ENCODE measurements at regions not wholly inside any gene's neighbourhood (a gene's known extent, or its start where the extent isn't known, plus 50 kb on each side); places are given as distances from the start of the nearest gene placed in this dataset.
"Not testable (repeated sequence)": the region's sequence is repeated elsewhere in the genome, so short reads cannot be mapped to it uniquely, and the experiment has no call there.

GRCh38 chr11:134866981-134867675, 455.1 kb upstream of the B3GAT1 start:
- no peak for DNase-seq (ENCODE audit: low read depth)

GRCh38 chr11:134866215-134866614, 454.2 kb upstream of the B3GAT1 start:
- DNase-seq (ENCODE audit: low read depth): no peak

- DNase-seq (ENCODE audit: low read depth): no peak
These were observed 452.9 kb upstream of the B3GAT1 start for GRCh38 chr11:134864968-134865305.

DNA sequence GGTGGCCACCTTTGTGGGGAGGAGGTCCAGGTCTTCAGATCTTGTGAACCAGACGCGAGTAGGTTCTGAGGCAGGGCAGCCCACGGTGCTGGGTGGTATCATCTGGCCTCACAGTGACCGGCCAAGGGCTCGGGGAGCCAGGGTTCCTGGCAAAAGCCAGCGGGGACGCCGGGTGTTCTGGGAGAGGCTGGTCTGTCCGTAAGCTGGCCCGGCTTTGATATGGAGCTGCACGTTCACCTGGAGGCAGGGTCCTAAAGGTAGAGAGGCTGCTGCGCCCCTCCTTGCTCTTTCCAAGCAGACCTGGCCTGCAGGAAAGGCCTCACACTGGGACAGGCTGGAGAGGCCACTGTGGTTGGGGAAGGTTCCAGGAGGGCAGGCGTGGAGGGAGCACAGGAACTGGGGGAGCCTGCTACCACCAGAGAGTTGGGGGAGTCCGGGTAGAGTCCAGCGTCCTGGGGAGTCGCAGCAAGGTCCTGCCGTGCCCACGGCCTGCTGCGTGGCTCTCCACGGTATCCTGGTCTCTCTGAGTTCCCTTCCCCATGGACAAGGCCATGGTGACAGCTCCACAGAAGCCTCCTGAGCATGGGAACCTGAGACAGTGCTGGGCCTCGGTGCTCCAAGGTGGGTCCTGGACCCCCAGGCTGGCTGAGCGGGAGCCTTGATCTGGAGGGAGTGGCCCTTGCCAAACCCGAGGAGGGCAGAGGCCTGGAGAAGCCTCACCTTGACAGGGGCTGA, 452.4 kb upstream of the B3GAT1 start:
- no peak for DNase-seq (ENCODE audit: low read depth)

- DNase-seq (ENCODE audit: low read depth): no peak
These were observed 451.3 kb upstream of the B3GAT1 start for GRCh38 chr11:134863294-134863693.

- no peak for DNase-seq (ENCODE audit: low read depth)
These were observed 450.6 kb upstream of the B3GAT1 start for GRCh38 chr11:134862587-134863195.

DNA sequence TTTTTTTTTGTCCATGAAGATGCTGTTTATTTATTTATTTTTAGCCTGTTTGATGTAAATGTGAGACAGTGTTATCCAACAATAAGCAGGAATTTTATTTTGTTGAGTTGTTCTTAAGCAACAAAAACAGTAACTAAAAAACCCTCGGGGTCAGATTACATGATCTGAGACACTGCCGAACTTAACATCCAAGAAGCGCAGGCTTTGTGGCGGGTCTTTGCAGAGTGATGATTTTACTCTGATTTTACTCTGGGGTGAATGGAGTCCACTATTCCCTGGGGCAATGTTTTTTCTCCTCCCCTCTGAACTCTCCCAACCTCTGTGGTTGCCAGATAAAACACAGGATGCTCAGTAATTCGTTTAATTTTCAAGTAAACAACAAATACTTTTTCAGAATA, 450.1 kb upstream of the B3GAT1 start:
- no peak for DNase-seq (ENCODE audit: low read depth)

GRCh38 chr11:134861490-134862104, 449.6 kb upstream of the B3GAT1 start:
- DNase-seq (ENCODE audit: low read depth): no peak

DNA sequence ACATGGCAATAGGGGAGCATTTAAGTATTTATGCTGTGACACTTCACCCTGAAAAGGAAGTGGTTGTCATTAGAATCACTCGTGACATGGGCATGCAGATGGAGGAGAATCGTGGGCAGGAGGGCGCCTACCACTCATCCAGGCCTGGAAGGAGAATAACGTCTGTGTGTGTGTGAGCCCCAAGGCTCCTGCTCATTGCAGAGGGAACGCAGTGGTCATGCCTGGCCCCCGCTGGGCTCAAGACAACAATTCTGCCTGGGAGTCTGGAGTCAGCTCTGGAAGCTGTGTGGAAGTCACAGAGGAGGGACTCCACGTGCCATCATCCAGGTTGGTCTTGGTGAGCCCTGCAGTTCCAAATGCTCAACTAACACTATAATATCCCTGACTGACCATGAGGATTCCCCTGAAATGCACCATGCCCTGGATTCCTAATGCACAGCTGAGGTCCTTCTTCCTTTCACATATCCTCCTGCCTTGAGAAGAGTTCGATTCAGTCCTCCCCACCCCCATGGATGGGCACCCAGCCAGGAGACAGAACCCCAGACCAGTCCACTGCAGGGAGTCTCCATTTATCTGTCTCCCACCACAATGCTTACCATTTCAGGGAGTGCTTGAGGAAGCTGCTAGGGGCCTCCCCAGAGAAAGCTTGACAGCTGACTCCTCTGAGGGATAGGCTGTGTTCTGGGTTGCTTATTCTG, 446.9 kb upstream of the B3GAT1 start:
- DNase-seq (ENCODE audit: low read depth): no peak

DNA sequence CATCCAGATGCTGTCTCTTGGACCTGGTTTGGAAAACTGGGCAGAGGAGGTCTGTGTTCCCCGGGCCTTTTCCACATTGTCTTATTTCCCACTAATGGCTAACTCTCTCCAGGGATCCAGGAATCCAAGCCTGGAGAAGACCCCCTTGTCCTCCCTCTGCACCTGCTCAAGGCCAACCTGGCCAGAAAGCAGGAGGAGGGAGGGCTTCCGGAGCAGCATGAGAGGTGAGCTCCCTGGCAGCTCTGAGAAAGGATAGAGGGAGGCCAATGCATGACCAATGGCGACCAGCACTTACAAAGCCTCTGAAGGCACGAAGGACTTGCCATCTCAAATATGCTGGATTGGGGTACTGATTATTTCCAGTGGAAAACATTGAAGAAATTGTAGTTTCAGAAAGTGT, 445.0 kb upstream of the B3GAT1 start:
- DNase-seq (ENCODE audit: low read depth): no peak

- no peak for DNase-seq (ENCODE audit: low read depth)
These were observed 444.3 kb upstream of the B3GAT1 start for GRCh38 chr11:134856056-134856971.

DNA sequence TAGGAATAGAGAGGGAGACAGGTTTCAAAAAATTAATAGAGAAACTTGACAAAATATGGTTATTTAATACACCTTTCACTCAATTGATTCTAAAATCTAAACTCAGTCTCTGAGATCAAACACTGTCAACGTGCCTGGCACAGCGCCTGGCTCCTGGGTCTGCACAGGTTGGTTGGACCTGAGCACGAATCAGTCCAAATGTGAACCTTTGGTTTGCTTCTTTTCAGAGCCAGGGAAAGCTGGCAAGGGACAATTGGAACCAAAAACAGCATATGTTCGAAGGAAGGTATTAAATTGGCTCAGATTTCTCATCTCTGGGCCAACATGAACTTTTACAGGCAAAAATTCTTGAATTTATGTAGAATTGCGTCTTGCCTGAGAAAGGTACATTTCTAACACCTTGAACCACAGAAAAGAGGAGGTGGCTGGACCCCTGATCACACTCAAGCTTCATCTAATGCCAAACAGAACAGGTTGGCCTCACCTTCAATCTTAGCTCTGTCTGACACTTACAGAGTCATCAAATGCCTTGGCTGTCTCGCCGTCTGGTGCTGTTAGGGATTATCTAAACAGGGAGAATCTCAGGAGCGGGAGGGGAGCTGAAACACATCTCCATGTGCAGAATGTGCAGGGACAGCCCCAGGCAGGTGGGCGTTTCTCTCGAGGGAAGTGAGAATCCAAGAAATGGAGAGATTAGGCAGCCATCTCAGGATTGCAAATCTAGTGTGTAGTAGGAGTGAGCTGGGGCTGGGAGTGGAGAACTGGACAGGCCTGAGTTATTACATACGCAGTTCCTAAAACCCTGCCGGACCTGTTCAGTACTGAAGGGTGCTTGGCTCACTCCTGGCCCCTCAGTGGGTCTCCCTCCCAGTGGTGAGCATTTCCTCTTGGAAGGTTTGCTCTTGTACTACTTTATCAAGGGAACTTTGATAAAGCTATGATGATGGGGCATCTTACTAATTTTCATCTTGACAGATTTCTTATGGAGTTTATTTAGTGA, 442.2 kb upstream of the B3GAT1 start:
- no peak for DNase-seq (ENCODE audit: low read depth)

GRCh38 chr11:134851503-134852224, 439.6 kb upstream of the B3GAT1 start:
- not testable (repeated sequence) for DNase-seq (ENCODE audit: low read depth)

- DNase-seq (ENCODE audit: low read depth): no peak
These were observed 438.5 kb upstream of the B3GAT1 start for GRCh38 chr11:134850566-134850965.

DNA sequence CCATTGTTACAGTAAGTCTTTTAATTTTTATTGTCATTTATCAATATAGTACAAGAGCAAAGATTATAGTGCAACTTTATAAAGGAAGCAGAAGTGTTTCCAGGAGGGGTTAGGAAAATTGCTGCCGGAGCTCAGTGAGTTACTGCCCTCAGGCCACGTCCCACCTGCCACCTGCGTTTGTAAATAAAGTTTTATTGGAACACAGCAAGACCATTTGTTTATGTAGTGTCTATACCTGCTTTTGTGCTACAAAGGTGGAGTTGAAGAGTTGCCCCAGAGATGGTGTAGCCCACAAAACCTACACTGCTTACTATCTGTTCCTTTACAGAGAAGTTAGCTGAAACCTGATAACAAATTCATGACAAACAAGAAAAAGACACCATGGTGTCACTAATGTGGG, 437.8 kb upstream of the B3GAT1 start:
- no peak for DNase-seq (ENCODE audit: low read depth)

- no peak for DNase-seq (ENCODE audit: low read depth)
These were observed 435.2 kb upstream of the B3GAT1 start for GRCh38 chr11:134847083-134847715.

DNA sequence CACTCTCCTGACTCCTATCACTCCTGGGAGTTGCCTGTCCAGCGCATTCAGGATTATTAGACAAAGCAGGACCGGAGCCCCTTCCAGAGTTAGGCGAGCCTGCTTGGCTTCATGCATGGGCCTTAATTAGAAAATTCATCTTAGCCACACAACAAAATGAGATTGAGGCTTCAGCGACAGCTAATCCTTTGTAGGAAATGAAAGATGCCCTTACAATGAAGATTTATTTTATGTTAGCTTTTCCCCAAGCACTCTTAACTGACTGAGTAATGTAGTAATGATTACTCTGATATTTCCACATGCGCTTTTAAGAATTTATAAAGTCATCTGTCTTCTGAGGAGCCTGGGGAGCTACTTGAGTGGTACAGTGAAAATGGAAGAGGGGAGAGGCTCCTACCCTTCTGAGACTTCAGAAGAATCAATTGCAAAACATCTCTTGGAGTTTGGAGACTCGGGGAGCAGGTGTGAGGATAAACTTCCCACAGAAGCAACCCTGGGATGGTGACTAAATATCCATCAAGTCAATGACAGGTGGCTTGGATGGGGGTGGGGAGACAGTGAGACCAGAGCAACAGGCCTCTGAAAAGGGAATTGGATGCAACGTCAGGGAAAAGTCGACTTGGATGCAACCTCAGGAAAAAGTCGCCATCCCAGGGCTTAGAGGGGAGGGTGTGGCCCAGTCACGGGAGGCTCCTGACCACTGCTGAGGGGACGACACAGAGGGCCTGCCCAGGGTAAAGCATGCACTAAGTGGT, 434.5 kb upstream of the B3GAT1 start:
- DNase-seq (ENCODE audit: low read depth): no peak
